HCT116 (cell line): ENCODE measurements at regions not wholly inside any gene's neighbourhood (a gene's known extent, or its start where the extent isn't known, plus 50 kb on each side); places are given as distances from the start of the nearest gene placed in this dataset.

Experiments
- ATAC-seq: fragments of 200-7000 bp; cut with Tn5 transposase; 2 replicates; pipeline ENCODE4 v1.9.1; 2020; ENCODE audit warnings: mild to moderate bottlenecking, moderate library complexity
- BruUV-seq: library from RNA; stranded (reverse); fragments of 400-500 nt; replicated peaks from 2 replicates; lab custom pipeline; 2021; lab: Mats Ljungman, UMichigan
- CTCF ChIA-PET: fragments of 300-600 bp; sonication (Branson Sonifier 250); formaldehyde crosslinking; loops from one replicate; lab custom pipeline; 2021; ENCODE audit warnings: antibody characterized with exemption; lab: Charles Lee
- POLR2A ChIA-PET: fragments of 300-600, 350-600 bp; sonication (Branson Sonifier 250); formaldehyde crosslinking; loops from one replicate; lab custom pipeline; 2021; ENCODE audit warnings: antibody characterized with exemption; lab: Charles Lee
- RAD21 ChIA-PET, 2 experiments: fragments of 300-600 bp; sonication (Branson Sonifier 250); formaldehyde crosslinking; loops; one replicate each; lab custom pipeline; 2023; ENCODE audit warnings: low total read pairs in 2 of 2; ENCODE audit not compliant: uncharacterized antibody in 2 of 2, unreplicated experiment in 2 of 2, low non-redundant PET in 1 of 2; lab: Charles Lee
- DNase-seq: peaks from one replicate; pipeline ENCODE4 v3.0.0-alpha.2; 2010; ENCODE audit warnings: low read depth, low spot score
- H2AFZ ChIP-seq: fragments of 200-600 bp; shearing (Covaris generic), sonication (generic); 2 replicates; pipeline ENCODE4 v1.6.1; 2017; ENCODE audit warnings: low read depth, mixed run types, mixed read lengths, antibody characterized with exemption, low read length; ENCODE audit not compliant: poor library complexity, severe bottlenecking
- H3K27ac ChIP-seq: 2 replicates; pipeline ENCODE4 v1.5.1; 2012; ENCODE audit warnings: low read depth, low read length
- H3K27me3 ChIP-seq: fragments of 200-600 bp; sonication (generic); 2 replicates; pipeline ENCODE4 v1.6.1; 2016; ENCODE audit warnings: mixed run types, low read length, mixed read lengths; ENCODE audit not compliant: insufficient read depth
- H3K36me3 ChIP-seq, 2 experiments: fragments of 200-500 bp in 1 of 2; fragments of 200-600 bp in 1 of 2; sonication (Bioruptor generic) in 1 of 2; sonication (generic) in 1 of 2; 2 replicates each; pipeline versions ENCODE4 v1.5.1 to v1.6.1; 2014 to 2016; ENCODE audit warnings: low read length in 2 of 2, inconsistent platforms in 1 of 2, mixed read lengths in 1 of 2, mixed run types in 1 of 2; ENCODE audit not compliant: insufficient read depth in 2 of 2, control insufficient read depth in 1 of 2
- H3K4me1 ChIP-seq, 2 experiments: fragments of 200-600 bp in 1 of 2; sonication (generic) in 1 of 2; 2 replicates each; pipeline versions ENCODE4 v1.5.1 to v1.6.1; 2012 to 2017; ENCODE audit warnings: low read length in 2 of 2, inconsistent platforms in 1 of 2, mild to moderate bottlenecking in 1 of 2, mixed read lengths in 1 of 2, mixed run types in 1 of 2, moderate library complexity in 1 of 2; ENCODE audit not compliant: insufficient read depth in 2 of 2, control insufficient read depth in 1 of 2
- H3K4me2 ChIP-seq: fragments of 200-600 bp; sonication (generic); 2 replicates; pipeline ENCODE4 v1.6.1; 2017; ENCODE audit warnings: mixed run types, low read length, mixed read lengths
- H3K4me3 ChIP-seq, 2 experiments: fragments of 200-600 bp in 1 of 2; sonication (generic) in 1 of 2; replicated peaks in 1 of 2; 2 replicates each; pipeline ENCODE4 v1.5.1; 2011 to 2016; ENCODE audit warnings: low read length in 2 of 2, control low read depth in 1 of 2, low read depth in 1 of 2, mild to moderate bottlenecking in 1 of 2, mixed read lengths in 1 of 2, mixed run types in 1 of 2
- H3K79me2 ChIP-seq: fragments of 200-600 bp; sonication (generic); 2 replicates; pipeline ENCODE4 v1.6.1; 2017; ENCODE audit warnings: mild to moderate bottlenecking, mixed run types, low read length, moderate library complexity, mixed read lengths; ENCODE audit not compliant: insufficient read depth
- H3K9ac ChIP-seq: fragments of 200-600 bp; sonication (generic); 2 replicates; pipeline ENCODE4 v1.6.1; 2016; ENCODE audit warnings: low read length, mixed read lengths
- H3K9me2 ChIP-seq: fragments of 200-600 bp; sonication (generic), shearing (Covaris generic); 2 replicates; pipeline ENCODE4 v1.6.1; 2017; ENCODE audit warnings: mixed run types, mild to moderate bottlenecking, moderate library complexity; ENCODE audit not compliant: insufficient read depth
- H3K9me3 ChIP-seq, 2 experiments: fragments of 200-500 bp in 1 of 2; fragments of 200-600 bp in 1 of 2; sonication (Bioruptor generic) in 1 of 2; sonication (generic) in 1 of 2; 2 replicates each; pipeline ENCODE4 v1.6.1; 2014 to 2017; ENCODE audit warnings: low read length in 2 of 2, mixed read lengths in 2 of 2, inconsistent platforms in 1 of 2, low read depth in 1 of 2, mild to moderate bottlenecking in 1 of 2, mixed run types in 1 of 2, moderate library complexity in 1 of 2; ENCODE audit not compliant: control insufficient read depth in 1 of 2, insufficient read depth in 1 of 2
- H4K20me1 ChIP-seq: fragments of 200-600 bp; sonication (generic), shearing (Covaris generic); 2 replicates; pipeline ENCODE4 v1.6.1; 2017; ENCODE audit warnings: mixed run types, mild to moderate bottlenecking, moderate library complexity; ENCODE audit not compliant: insufficient read depth
- EZH2 ChIP-seq: fragments of 200-600 bp; sonication (generic); IDR thresholded peaks from 2 replicates; pipeline ENCODE4 v1.6.1; 2017; ENCODE audit warnings: antibody characterized with exemption, mixed run types
- EZH2phosphoT487 ChIP-seq: fragments of 200-600 bp; IDR thresholded peaks from 2 replicates; pipeline ENCODE4 v1.6.1; 2018; ENCODE audit warnings: antibody characterized with exemption, borderline replicate concordance
- RAD21 ChIP-seq: IDR thresholded peaks from 2 replicates; pipeline ENCODE4 v1.6.1; 2012; ENCODE audit warnings: low read depth, mild to moderate bottlenecking
- SP1 ChIP-seq: IDR thresholded peaks from 2 replicates; pipeline ENCODE4 v1.6.1; 2012; ENCODE audit warnings: low read depth
- SRF ChIP-seq: IDR thresholded peaks from 2 replicates; pipeline ENCODE4 v1.6.1; 2012; ENCODE audit warnings: low read depth
- ZBTB33 ChIP-seq: IDR thresholded peaks from 2 replicates; pipeline ENCODE4 v1.6.1; 2011; ENCODE audit warnings: mild to moderate bottlenecking, low read length, moderate library complexity; ENCODE audit not compliant: insufficient replicate concordance; ENCODE audit errors: extremely low read depth
- ZNF274 ChIP-seq: fragments of 200-500 bp; sonication (Bioruptor generic); IDR thresholded peaks from 2 replicates; pipeline ENCODE4 v1.6.1; 2014; ENCODE audit warnings: mild to moderate bottlenecking, low read depth, low read length, inconsistent platforms
- intact Hi-C: fragments of 100-400 bp; cut with micrococcal nuclease; formaldehyde crosslinking; loops from 2 replicates; pipeline ENCODE4 v1.10.0; 2022
- TF ChIP-seq, protein P1 (sequence below): IDR thresholded peaks from 2 replicates; pipeline ENCODE4 v1.6.1; 2012
- TF ChIP-seq, protein P2 (sequence below): IDR thresholded peaks from 2 replicates; pipeline ENCODE4 v1.6.1; 2012; ENCODE audit warnings: low read depth

- no peak for TF ChIP-seq EZH2
These were observed 373.0 kb upstream of the CCNH start (continued) for GRCh38 chr5:87785554-87786335.

DNA sequence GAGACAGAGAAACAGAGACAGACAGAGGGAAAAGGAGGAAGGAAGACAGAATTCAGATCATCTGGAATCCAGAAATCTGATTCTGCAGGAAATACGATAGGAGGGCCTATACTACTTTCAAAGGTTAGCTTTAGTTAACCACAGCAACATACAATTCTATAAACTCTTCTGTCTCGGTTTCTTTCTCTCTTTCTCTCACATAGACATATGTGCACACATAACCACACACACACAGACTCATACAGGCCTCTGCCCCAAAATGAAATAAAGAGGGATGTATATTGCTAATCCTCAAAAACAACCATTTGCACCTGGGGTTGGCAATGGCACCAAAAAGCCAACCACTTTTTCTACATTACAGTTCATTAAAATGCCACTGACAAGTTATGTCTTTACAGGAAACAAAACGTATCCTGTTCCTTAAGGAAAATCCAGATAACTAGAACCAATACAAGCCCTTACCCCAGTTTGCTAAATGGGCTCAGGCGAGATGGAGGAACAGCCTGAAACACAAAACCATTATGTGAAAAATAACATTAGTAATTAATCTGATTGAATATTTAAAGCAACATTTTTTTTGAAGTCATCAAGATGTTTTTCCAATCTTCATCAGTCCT is 372.3 kb upstream of the CCNH start:
- CTCF ChIA-PET, result no interaction called here
- RAD21 ChIA-PET, result no interaction called here
- no peaks in the 10 kb centered on the region for H3K9me3 ChIP-seq

More for the DNA sequence above, 372.3 kb upstream of the CCNH start:
- Histone ChIP-seq H3K9ac (no peak overlapping the region), H3K4me3 (no peak overlapping the region), H4K20me1 (no peaks in the 10 kb centered on the region), H3K27me3 (no peaks in the 10 kb centered on the region), H3K27ac (no peak overlapping the region), H3K4me1 (peaks cover 0 to 3% of the 10 kb centered on the region in 2 experiments; a peak in 1 of 4 replicates), H3K9me2 (no peaks in the 10 kb centered on the region), H3K79me2 (no peaks in the 10 kb centered on the region), H3K4me2 (no peak overlapping the region), H2AFZ (no peak overlapping the region), H3K36me3 (no peaks in the 10 kb centered on the region)
- BruUV-seq, result no TSS peak
- no peak for DNase-seq
- POLR2A ChIA-PET, result no interaction called here
- intact Hi-C loops, result loop anchor here (10.0 kb wide), 2 partner anchors 360 to 480 kb away; partner anchors contain the start of gene TMEM161B
- no peak for ATAC-seq
- TF ChIP-seq, protein P1, sequence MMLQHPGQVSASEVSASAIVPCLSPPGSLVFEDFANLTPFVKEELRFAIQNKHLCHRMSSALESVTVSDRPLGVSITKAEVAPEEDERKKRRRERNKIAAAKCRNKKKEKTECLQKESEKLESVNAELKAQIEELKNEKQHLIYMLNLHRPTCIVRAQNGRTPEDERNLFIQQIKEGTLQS, result no peak
- TF ChIP-seq, protein P2, sequence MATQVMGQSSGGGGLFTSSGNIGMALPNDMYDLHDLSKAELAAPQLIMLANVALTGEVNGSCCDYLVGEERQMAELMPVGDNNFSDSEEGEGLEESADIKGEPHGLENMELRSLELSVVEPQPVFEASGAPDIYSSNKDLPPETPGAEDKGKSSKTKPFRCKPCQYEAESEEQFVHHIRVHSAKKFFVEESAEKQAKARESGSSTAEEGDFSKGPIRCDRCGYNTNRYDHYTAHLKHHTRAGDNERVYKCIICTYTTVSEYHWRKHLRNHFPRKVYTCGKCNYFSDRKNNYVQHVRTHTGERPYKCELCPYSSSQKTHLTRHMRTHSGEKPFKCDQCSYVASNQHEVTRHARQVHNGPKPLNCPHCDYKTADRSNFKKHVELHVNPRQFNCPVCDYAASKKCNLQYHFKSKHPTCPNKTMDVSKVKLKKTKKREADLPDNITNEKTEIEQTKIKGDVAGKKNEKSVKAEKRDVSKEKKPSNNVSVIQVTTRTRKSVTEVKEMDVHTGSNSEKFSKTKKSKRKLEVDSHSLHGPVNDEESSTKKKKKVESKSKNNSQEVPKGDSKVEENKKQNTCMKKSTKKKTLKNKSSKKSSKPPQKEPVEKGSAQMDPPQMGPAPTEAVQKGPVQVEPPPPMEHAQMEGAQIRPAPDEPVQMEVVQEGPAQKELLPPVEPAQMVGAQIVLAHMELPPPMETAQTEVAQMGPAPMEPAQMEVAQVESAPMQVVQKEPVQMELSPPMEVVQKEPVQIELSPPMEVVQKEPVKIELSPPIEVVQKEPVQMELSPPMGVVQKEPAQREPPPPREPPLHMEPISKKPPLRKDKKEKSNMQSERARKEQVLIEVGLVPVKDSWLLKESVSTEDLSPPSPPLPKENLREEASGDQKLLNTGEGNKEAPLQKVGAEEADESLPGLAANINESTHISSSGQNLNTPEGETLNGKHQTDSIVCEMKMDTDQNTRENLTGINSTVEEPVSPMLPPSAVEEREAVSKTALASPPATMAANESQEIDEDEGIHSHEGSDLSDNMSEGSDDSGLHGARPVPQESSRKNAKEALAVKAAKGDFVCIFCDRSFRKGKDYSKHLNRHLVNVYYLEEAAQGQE, result no peak
- TF ChIP-seq ZBTB33 (no peak), ZNF274 (no peak), EZH2 (no peak), RAD21 (no peak), EZH2phosphoT487 (no peak), SRF (no peak), SP1 (no peak)
